Right lobe of liver (tissue), 4 donors: ENCODE measurements at regions not wholly inside any gene's neighbourhood (a gene's known extent, or its start where the extent isn't known, plus 50 kb on each side); places are given as distances from the start of the nearest gene placed in this dataset.

Experiments used
- CTCF ChIP-seq, 4 donors: fragments of 200-600 bp in 3 of 4; fragments of 450-650 bp in 1 of 4; IDR thresholded peaks; one replicate each; pipeline versions ENCODE4 v1.5.1 to v1.8.0; 2016 to 2022; ENCODE audit warnings: antibody characterized with exemption in 4 of 4, mild to moderate bottlenecking in 2 of 4
- POLR2A ChIP-seq: fragments of 450-650 bp; IDR thresholded peaks from one replicate; pipeline ENCODE4 v1.6.1; 2017; ENCODE audit warnings: antibody characterized with exemption, mild to moderate bottlenecking
- donor health status: DM: no; HTN: no; CAD: no.
- donor health status: DM: no; HTN: no; CAD: no.
- donor health status: DM: no; HTN: yes; CAD: no.

GRCh38 chr3:99570061-99570460, 68.3 kb upstream of the COL8A1 start:
- TF ChIP-seq CTCF (IDR thresholded peaks at IDR 0.05) = no peak
- TF ChIP-seq POLR2A = no peak
